Fibroblast of pulmonary artery (primary cell): ENCODE measurements at regions not wholly inside any gene's neighbourhood (a gene's known extent, or its start where the extent isn't known, plus 50 kb on each side); places are given as distances from the start of the nearest gene placed in this dataset.

Experiments
- DNase-seq: peaks from one replicate; pipeline ENCODE4 v3.0.0-alpha.2; 2010; ENCODE audit warnings: low read depth
- H3K4me3 ChIP-seq: replicated peaks from 2 replicates; pipeline ENCODE4 v1.5.1; 2011; ENCODE audit warnings: low read depth, mild to moderate bottlenecking, control low read depth, low read length, moderate library complexity
- TF ChIP-seq, protein P1 (sequence below): IDR thresholded peaks from 2 replicates; pipeline ENCODE4 v1.5.1; 2011; ENCODE audit warnings: mild to moderate bottlenecking, control low read depth, low read length, inconsistent platforms; ENCODE audit errors: missing control alignments

DNA sequence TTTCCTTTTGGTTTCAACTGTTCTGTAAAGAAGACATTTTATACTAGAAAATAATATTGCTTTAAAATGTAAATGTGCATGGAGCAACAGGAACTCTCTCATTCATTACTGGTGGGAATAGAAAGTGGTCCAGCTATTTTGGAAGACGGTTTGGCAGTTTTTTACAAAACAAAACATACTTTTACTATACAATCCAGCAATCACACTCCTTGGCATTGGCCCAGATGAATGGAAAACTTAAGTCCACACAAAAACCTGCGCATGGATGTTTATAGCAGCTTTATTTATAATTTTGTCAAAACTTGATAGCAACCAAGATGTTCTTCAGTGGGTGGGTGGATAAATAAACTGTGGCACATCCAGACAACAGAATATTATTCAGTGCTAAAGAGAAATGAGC lies 49.9 kb upstream of the SEPTIN5 start:
- no peak for DNase-seq
- H3K4me3 ChIP-seq, result no peak overlapping the region
- TF ChIP-seq, protein P1, sequence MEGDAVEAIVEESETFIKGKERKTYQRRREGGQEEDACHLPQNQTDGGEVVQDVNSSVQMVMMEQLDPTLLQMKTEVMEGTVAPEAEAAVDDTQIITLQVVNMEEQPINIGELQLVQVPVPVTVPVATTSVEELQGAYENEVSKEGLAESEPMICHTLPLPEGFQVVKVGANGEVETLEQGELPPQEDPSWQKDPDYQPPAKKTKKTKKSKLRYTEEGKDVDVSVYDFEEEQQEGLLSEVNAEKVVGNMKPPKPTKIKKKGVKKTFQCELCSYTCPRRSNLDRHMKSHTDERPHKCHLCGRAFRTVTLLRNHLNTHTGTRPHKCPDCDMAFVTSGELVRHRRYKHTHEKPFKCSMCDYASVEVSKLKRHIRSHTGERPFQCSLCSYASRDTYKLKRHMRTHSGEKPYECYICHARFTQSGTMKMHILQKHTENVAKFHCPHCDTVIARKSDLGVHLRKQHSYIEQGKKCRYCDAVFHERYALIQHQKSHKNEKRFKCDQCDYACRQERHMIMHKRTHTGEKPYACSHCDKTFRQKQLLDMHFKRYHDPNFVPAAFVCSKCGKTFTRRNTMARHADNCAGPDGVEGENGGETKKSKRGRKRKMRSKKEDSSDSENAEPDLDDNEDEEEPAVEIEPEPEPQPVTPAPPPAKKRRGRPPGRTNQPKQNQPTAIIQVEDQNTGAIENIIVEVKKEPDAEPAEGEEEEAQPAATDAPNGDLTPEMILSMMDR, result no peak
